Keratinocyte (primary cell): ENCODE measurements at regions not wholly inside any gene's neighbourhood (a gene's known extent, or its start where the extent isn't known, plus 50 kb on each side); places are given as distances from the start of the nearest gene placed in this dataset.

Experiments used
- DNase-seq: peaks from one replicate; pipeline ENCODE4 v3.0.0-alpha.2; 2011; ENCODE audit warnings: low read depth, missing footprints, low spot score
- FAIRE-seq: peaks from 2 replicates; lab custom pipeline; 2011; peaks lifted over from hg19 to GRCh38; lab: Jason Lieb, UNC
- H2AFZ ChIP-seq: 2 replicates; pipeline ENCODE4 v1.6.0; 2012; ENCODE audit warnings: low read length, control low read depth, inconsistent platforms; ENCODE audit not compliant: control insufficient read depth
- H3K27ac ChIP-seq: 2 replicates; pipeline ENCODE4 v1.5.1; 2011; ENCODE audit warnings: low read length; ENCODE audit not compliant: control insufficient read depth, insufficient read depth
- H3K27me3 ChIP-seq: 3 replicates; pipeline ENCODE4 v1.6.0; 2011; ENCODE audit warnings: low read length; ENCODE audit not compliant: control insufficient read depth, insufficient read depth; ENCODE audit errors: extremely low read depth
- H3K36me3 ChIP-seq, 2 experiments: 2 replicates in 1 of 2; 3 replicates in 1 of 2; pipeline ENCODE4 v1.5.1; 2011; ENCODE audit warnings: low read length in 2 of 2, mild to moderate bottlenecking in 1 of 2; ENCODE audit not compliant: control insufficient read depth in 2 of 2, insufficient read depth in 2 of 2; ENCODE audit errors: extremely low read depth in 1 of 2
- H3K4me1 ChIP-seq: 3 replicates; pipeline ENCODE4 v1.5.1; 2011; ENCODE audit warnings: low read length; ENCODE audit not compliant: control insufficient read depth, insufficient read depth; ENCODE audit errors: extremely low read depth
- H3K4me2 ChIP-seq: 3 replicates; pipeline ENCODE4 v1.6.0; 2011; ENCODE audit warnings: low read depth, low read length; ENCODE audit not compliant: control insufficient read depth, insufficient read depth; ENCODE audit errors: extremely low read depth
- H3K4me3 ChIP-seq, 3 experiments: fragments of 200-600 bp in 1 of 3; sonication (generic) in 1 of 3; 2 replicates in 2 of 3; 3 replicates in 1 of 3; pipeline ENCODE4 v1.5.1; 2011 to 2016; ENCODE audit warnings: low read length in 3 of 3, mild to moderate bottlenecking in 3 of 3, control low read depth in 2 of 3, inconsistent platforms in 1 of 3, low read depth in 1 of 3, mixed read lengths in 1 of 3, mixed run types in 1 of 3, moderate library complexity in 1 of 3; ENCODE audit not compliant: control insufficient read depth in 2 of 3, insufficient read depth in 2 of 3; ENCODE audit errors: extremely low read depth in 1 of 3
- H3K79me2 ChIP-seq: 2 replicates; pipeline ENCODE4 v1.6.0; 2012; ENCODE audit warnings: low read length; ENCODE audit not compliant: control insufficient read depth, insufficient read depth
- H3K9ac ChIP-seq: 3 replicates; pipeline ENCODE4 v1.6.0; 2011; ENCODE audit warnings: low read length; ENCODE audit not compliant: control insufficient read depth, insufficient read depth; ENCODE audit errors: extremely low read depth
- H3K9me1 ChIP-seq: 3 replicates; pipeline ENCODE4 v1.6.0; 2011; ENCODE audit warnings: low read length; ENCODE audit not compliant: control insufficient read depth, insufficient read depth; ENCODE audit errors: extremely low read depth
- H3K9me3 ChIP-seq: 2 replicates; pipeline ENCODE4 v1.5.1; 2012; ENCODE audit warnings: low read depth, low read length; ENCODE audit not compliant: control insufficient read depth
- H4K20me1 ChIP-seq: 3 replicates; pipeline ENCODE4 v1.6.0; 2011; ENCODE audit warnings: low read length; ENCODE audit not compliant: control insufficient read depth, insufficient read depth; ENCODE audit errors: extremely low read depth
- CTCF ChIP-seq, 3 experiments: IDR thresholded peaks in 1 of 3; conservative IDR thresholded peaks in 1 of 3; optimal IDR thresholded peaks in 1 of 3; 2 replicates in 2 of 3; 3 replicates in 1 of 3; pipeline versions ENCODE3 to v1.5.1; 2011; ENCODE audit warnings: low read length in 3 of 3, mild to moderate bottlenecking in 3 of 3, moderate library complexity in 2 of 3, control low read depth in 1 of 3, inconsistent platforms in 1 of 3; ENCODE audit not compliant: insufficient read depth in 2 of 3; ENCODE audit errors: extremely low read depth in 1 of 3
- EZH2 ChIP-seq: IDR thresholded peaks from one replicate; pipeline ENCODE4 v1.6.1; 2012; ENCODE audit warnings: inconsistent platforms, mild to moderate bottlenecking, low read length, moderate library complexity
- dilution Hi-C: fragments of 300-500 bp; cut with MboI; formaldehyde crosslinking; loops from one replicate; pipeline ENCODE4 v1.7.0; 2020; ENCODE audit warnings: low sequenced_read_pairs; ENCODE audit not compliant: extremely low pct_ligation_motif_present

DNA sequence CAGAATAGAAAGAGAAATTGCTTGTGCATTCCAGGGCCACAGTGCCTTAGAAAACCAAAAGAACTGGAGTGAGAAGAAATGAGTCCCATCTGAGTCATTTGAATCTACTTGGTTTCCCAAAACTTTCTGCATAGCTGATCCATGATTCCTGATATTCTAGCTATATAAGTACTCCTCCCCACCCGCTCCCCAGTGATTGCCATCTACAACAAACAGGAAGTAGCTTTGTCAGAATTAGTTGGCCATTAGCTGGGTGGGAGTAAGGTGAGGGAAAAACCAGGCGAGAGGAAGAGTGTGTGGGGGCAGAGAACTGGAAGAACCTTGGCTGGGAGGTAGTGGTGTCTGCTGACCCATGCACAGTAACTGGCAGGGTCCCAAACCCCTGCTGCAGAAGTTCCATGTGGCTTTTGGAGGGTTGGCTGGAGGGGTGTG, 122.1 kb downstream of the ACAA2 start:
- FAIRE-seq, result peak; percentile 87
- TF ChIP-seq EZH2 (no peak), CTCF (optimal IDR thresholded peaks at IDR 0.05 in 1 of 3, IDR thresholded peaks at IDR 0.05 in 1 of 3, conservative IDR thresholded peaks at IDR 0.05 in 1 of 3; ENCODE audit: extremely low read depth in 1 of 3, insufficient read depth in 2 of 3, low read length in 3 of 3) (no peak)
- H3K36me3 ChIP-seq, result no peaks in the 10 kb centered on the region
- peaks cover 24% of the 10 kb centered on the region for H3K4me1 ChIP-seq
- peak overlapping the region; percentile 31 for H2AFZ ChIP-seq
- no peaks in the 10 kb centered on the region for H3K27me3 ChIP-seq
- H3K4me3 ChIP-seq, result no peak overlapping the region
- H3K4me2 ChIP-seq, result peak overlapping the region; percentile 88
- H3K79me2 ChIP-seq, result no peaks in the 10 kb centered on the region
- H3K9me1 ChIP-seq, result no peaks in the 10 kb centered on the region
- H3K9me3 ChIP-seq, result no peaks in the 10 kb centered on the region
- H3K27ac ChIP-seq, result peak overlapping the region; percentile 90
- peak; percentile 76 for DNase-seq
- peak overlapping the region; percentile 62 for H3K9ac ChIP-seq
- no peaks in the 10 kb centered on the region for H4K20me1 ChIP-seq
- dilution Hi-C loops, result no loop called here

DNA sequence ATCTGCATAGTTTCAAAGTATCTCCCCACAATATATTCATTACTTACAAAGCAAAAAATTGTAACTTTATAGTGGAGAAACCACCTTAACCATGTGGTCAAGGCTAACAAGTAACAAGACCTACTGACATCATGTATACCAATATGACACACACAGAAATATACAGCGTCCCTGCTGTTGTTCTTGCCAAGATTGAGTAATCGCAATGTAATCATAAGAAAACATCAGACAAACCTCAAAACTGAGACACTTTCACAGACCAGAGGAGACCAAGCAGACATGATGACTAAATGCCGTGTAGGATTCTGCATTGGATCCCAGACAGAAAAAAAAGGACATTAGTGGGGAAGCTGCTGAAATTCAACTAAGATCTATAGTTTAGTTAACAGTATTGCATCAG, 123.0 kb downstream of the ACAA2 start:
- Histone ChIP-seq H3K9me3 (no peaks in the 10 kb centered on the region), H3K79me2 (no peaks in the 10 kb centered on the region), H3K4me2 (peak overlapping the region; percentile 88), H3K36me3 (no peaks in the 10 kb centered on the region), H3K4me1 (peaks cover 25% of the 10 kb centered on the region), H2AFZ (no peak overlapping the region), H3K9ac (peak overlapping the region; percentile 62), H4K20me1 (no peaks in the 10 kb centered on the region), H3K4me3 (peak overlapping the region in 2 of 3 experiments; percentile 29 to 43), H3K27me3 (no peaks in the 10 kb centered on the region), H3K9me1 (no peaks in the 10 kb centered on the region), H3K27ac (peak overlapping the region; percentile 90)
- dilution Hi-C loops, result no loop called here
- DNase-seq (peak; percentile 75), FAIRE-seq (peak; percentile 96)
- no peak for TF ChIP-seq CTCF (optimal IDR thresholded peaks at IDR 0.05 in 1 of 3, IDR thresholded peaks at IDR 0.05 in 1 of 3, conservative IDR thresholded peaks at IDR 0.05 in 1 of 3; ENCODE audit: extremely low read depth in 1 of 3, insufficient read depth in 2 of 3, low read length in 3 of 3)
- no peak for TF ChIP-seq EZH2
